ENCODE measurements at regions not wholly inside any gene's neighbourhood (a gene's known extent, or its start where the extent isn't known, plus 50 kb on each side); places are given as distances from the start of the nearest gene placed in this dataset.

DNA sequence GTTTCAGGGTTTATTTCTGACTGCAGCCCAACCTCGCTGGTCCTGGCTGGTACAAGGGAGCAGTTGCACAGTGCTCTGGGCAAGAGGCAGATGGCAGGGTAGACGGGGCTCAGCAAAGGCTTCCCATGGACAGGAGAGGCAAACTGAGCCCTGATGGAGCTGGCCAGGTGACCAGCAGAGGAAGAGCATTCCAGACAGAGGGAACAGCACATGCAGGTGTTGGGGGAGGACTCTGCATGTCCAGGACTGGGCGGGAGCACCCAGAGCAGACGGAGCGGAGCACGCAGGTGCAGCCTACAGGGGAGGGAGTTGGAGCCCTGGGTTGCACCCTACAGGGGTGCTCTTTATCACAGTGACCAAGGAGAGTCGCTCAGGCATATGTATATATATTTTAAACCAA is 285.3 kb downstream of the FOXL1 start:
- TF ChIP-seq NFIC (IDR thresholded peaks at IDR 0.05; ENCODE audit: low read depth, low read length): no peak
- TF ChIP-seq, protein P1, sequence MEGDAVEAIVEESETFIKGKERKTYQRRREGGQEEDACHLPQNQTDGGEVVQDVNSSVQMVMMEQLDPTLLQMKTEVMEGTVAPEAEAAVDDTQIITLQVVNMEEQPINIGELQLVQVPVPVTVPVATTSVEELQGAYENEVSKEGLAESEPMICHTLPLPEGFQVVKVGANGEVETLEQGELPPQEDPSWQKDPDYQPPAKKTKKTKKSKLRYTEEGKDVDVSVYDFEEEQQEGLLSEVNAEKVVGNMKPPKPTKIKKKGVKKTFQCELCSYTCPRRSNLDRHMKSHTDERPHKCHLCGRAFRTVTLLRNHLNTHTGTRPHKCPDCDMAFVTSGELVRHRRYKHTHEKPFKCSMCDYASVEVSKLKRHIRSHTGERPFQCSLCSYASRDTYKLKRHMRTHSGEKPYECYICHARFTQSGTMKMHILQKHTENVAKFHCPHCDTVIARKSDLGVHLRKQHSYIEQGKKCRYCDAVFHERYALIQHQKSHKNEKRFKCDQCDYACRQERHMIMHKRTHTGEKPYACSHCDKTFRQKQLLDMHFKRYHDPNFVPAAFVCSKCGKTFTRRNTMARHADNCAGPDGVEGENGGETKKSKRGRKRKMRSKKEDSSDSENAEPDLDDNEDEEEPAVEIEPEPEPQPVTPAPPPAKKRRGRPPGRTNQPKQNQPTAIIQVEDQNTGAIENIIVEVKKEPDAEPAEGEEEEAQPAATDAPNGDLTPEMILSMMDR (IDR thresholded peaks at IDR 0.05 in 2 of 3, conservative IDR thresholded peaks at IDR 0.05 in 1 of 3; ENCODE audit: control insufficient read depth in 2 of 3, extremely low read depth in 1 of 3, insufficient read depth in 1 of 3, low read depth in 3 of 3, low read length in 3 of 3): no peak
- TF ChIP-seq HDAC2 (IDR thresholded peaks at IDR 0.05): no peak
- TF ChIP-seq, protein P2, sequence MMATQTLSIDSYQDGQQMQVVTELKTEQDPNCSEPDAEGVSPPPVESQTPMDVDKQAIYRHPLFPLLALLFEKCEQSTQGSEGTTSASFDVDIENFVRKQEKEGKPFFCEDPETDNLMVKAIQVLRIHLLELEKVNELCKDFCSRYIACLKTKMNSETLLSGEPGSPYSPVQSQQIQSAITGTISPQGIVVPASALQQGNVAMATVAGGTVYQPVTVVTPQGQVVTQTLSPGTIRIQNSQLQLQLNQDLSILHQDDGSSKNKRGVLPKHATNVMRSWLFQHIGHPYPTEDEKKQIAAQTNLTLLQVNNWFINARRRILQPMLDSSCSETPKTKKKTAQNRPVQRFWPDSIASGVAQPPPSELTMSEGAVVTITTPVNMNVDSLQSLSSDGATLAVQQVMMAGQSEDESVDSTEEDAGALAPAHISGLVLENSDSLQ (IDR thresholded peaks at IDR 0.05): no peak
